GM12874 (cell line): ENCODE measurements at regions not wholly inside any gene's neighbourhood (a gene's known extent, or its start where the extent isn't known, plus 50 kb on each side); places are given as distances from the start of the nearest gene placed in this dataset.

ENCODE experiments used
- CTCF ChIP-seq: IDR thresholded peaks from 2 replicates; pipeline ENCODE4 v1.5.1; 2011; ENCODE audit warnings: low read depth, mild to moderate bottlenecking, control low read depth, low read length, moderate library complexity; ENCODE audit not compliant: insufficient read depth

- TF ChIP-seq CTCF, result no peak
Measured at GRCh38 chr22:49435596-49435995, 392.1 kb downstream of the BRD1 start.

GRCh38 chr22:49433717-49434611 is 393.7 kb downstream of the BRD1 start:
- TF ChIP-seq CTCF, result no peak

GRCh38 chr22:49432897-49433443 is 394.7 kb downstream of the BRD1 start:
- no peak for TF ChIP-seq CTCF

- no peak for TF ChIP-seq CTCF
Measured at GRCh38 chr22:49432211-49432896, 395.3 kb downstream of the BRD1 start.

- TF ChIP-seq CTCF, result no peak
Measured at GRCh38 chr22:49431551-49431950, 396.1 kb downstream of the BRD1 start.

- no peak for TF ChIP-seq CTCF
Measured at GRCh38 chr22:49429066-49429465, 398.6 kb downstream of the BRD1 start.

- no peak for TF ChIP-seq CTCF
Measured at GRCh38 chr22:49427941-49428340, 399.7 kb downstream of the BRD1 start.
